OCI-LY7 (cell line): ENCODE measurements at regions not wholly inside any gene's neighbourhood (a gene's known extent, or its start where the extent isn't known, plus 50 kb on each side); places are given as distances from the start of the nearest gene placed in this dataset.

Source experiments
- BruUV-seq: library from RNA; stranded (reverse); fragments of 400-500 nt; replicated peaks from 2 replicates; lab custom pipeline; 2021; lab: Mats Ljungman, UMichigan
- CTCF ChIA-PET: fragments of 300-600 bp; sonication (Branson Sonifier 250); formaldehyde crosslinking; loops from one replicate; lab custom pipeline; 2022; ENCODE audit warnings: antibody characterized with exemption; ENCODE audit not compliant: unreplicated experiment; lab: Charles Lee
- POLR2A ChIA-PET: fragments of 300-600 bp; sonication (Branson Sonifier 250); formaldehyde crosslinking; loops from one replicate; lab custom pipeline; 2022; ENCODE audit warnings: antibody characterized with exemption; lab: Charles Lee
- DNase-seq: peaks from one replicate; pipeline ENCODE4 v3.0.0-alpha.2; 2015; ENCODE audit warnings: low spot score
- H2AFZ ChIP-seq: fragments of 200-600 bp; sonication (generic), shearing (Covaris generic); 2 replicates; pipeline ENCODE4 v1.6.1; 2014; ENCODE audit warnings: mild to moderate bottlenecking, antibody characterized with exemption, low read length, moderate library complexity
- H3K27ac ChIP-seq: fragments of 200-600 bp; sonication (generic); 2 replicates; pipeline ENCODE4 v1.5.1; 2014; ENCODE audit warnings: mixed run types, low read depth, mild to moderate bottlenecking, moderate library complexity, low read length, inconsistent platforms; ENCODE audit not compliant: poor library complexity, severe bottlenecking
- H3K36me3 ChIP-seq: fragments of 200-600 bp; sonication (generic); 2 replicates; pipeline ENCODE4 v1.6.1; 2014; ENCODE audit warnings: mild to moderate bottlenecking, antibody characterized with exemption, low read length, moderate library complexity, mixed read lengths; ENCODE audit not compliant: insufficient read depth
- H3K4me1 ChIP-seq: fragments of 200-600 bp; sonication (generic); 2 replicates; pipeline ENCODE4 v1.5.1; 2014; ENCODE audit warnings: mild to moderate bottlenecking, low read length; ENCODE audit not compliant: insufficient read depth, poor library complexity, severe bottlenecking
- H3K4me2 ChIP-seq: fragments of 200-600 bp; sonication (generic); 2 replicates; pipeline ENCODE4 v1.6.1; 2014; ENCODE audit warnings: mild to moderate bottlenecking, low read length
- H3K4me3 ChIP-seq: fragments of 200-600 bp; sonication (generic); 2 replicates; pipeline ENCODE4 v1.5.1; 2014; ENCODE audit warnings: mild to moderate bottlenecking, low read depth, low read length; ENCODE audit not compliant: poor library complexity, severe bottlenecking
- H3K79me2 ChIP-seq: fragments of 200-600 bp; sonication (generic); 2 replicates; pipeline ENCODE4 v1.6.1; 2016; ENCODE audit warnings: low read depth, mild to moderate bottlenecking, low read length, moderate library complexity, mixed read lengths; ENCODE audit not compliant: insufficient read depth
- H3K9me2 ChIP-seq: fragments of 200-600 bp; sonication (generic); 2 replicates; pipeline ENCODE4 v1.6.1; 2016; ENCODE audit warnings: mild to moderate bottlenecking, low read length, mixed read lengths; ENCODE audit not compliant: insufficient read depth
- H3K9me3 ChIP-seq: fragments of 200-600 bp; sonication (generic); 2 replicates; pipeline ENCODE4 v1.6.1; 2014; ENCODE audit warnings: mild to moderate bottlenecking, mixed run types, low read length, mixed read lengths
- H4K20me1 ChIP-seq: fragments of 200-600 bp; sonication (generic); 2 replicates; pipeline ENCODE4 v1.6.1; 2014; ENCODE audit warnings: mild to moderate bottlenecking, antibody characterized with exemption, low read length, moderate library complexity, mixed read lengths; ENCODE audit not compliant: insufficient read depth
- CTCF ChIP-seq: fragments of 200-600 bp; sonication (generic); conservative IDR thresholded peaks from 2 replicates; pipeline ENCODE4 v1.5.1; 2014; ENCODE audit warnings: mild to moderate bottlenecking, antibody characterized with exemption, low read length, moderate library complexity, mixed read lengths
- EZH2phosphoT487 ChIP-seq: fragments of 200-600 bp; sonication (generic); IDR thresholded peaks from 2 replicates; pipeline ENCODE4 v1.6.1; 2018; ENCODE audit warnings: low read depth, borderline replicate concordance, mild to moderate bottlenecking, mixed run types, antibody characterized with exemption, low read length, moderate library complexity, mixed read lengths
- intact Hi-C: fragments of 100-400 bp; cut with micrococcal nuclease; formaldehyde crosslinking; loops from one replicate; pipeline ENCODE4 v1.10.0; 2022; ENCODE audit not compliant: unreplicated experiment

GRCh38 chr15:79206940-79207339 is 75.6 kb upstream of the ANKRD34C start:
- POLR2A ChIA-PET: no interaction called here
- DNase-seq: no peak

GRCh38 chr15:79204886-79205675 is 77.4 kb upstream of the ANKRD34C start:
- no peak for DNase-seq
- no TSS peak for BruUV-seq
- H3K4me3 ChIP-seq: no peak overlapping the region
- H3K27ac ChIP-seq: no peak overlapping the region
- ChIA-PET POLR2A (no interaction called here), CTCF (no interaction called here)
- TF ChIP-seq CTCF (no peak), EZH2phosphoT487 (no peak)
- no peak overlapping the region for H2AFZ ChIP-seq
- no peaks in the 10 kb centered on the region for H3K9me3 ChIP-seq
- H3K36me3 ChIP-seq: no peaks in the 10 kb centered on the region
- H4K20me1 ChIP-seq: no peaks in the 10 kb centered on the region
- H3K4me1 ChIP-seq: no peaks in the 10 kb centered on the region
- no peak overlapping the region for H3K4me2 ChIP-seq
- intact Hi-C loops: no loop called here
- H3K9me2 ChIP-seq: no peaks in the 10 kb centered on the region
- H3K79me2 ChIP-seq: no peaks in the 10 kb centered on the region

More at GRCh38 chr15:79206940-79207339, 75.6 kb upstream of the ANKRD34C start:
- H3K4me3 ChIP-seq: no peak overlapping the region
- no peaks in the 10 kb centered on the region for H3K9me2 ChIP-seq
- H3K27ac ChIP-seq: no peak overlapping the region
- no peaks in the 10 kb centered on the region for H3K79me2 ChIP-seq
- CTCF ChIA-PET: no interaction called here
- BruUV-seq: no TSS peak
- H3K36me3 ChIP-seq: no peaks in the 10 kb centered on the region
- H3K9me3 ChIP-seq: no peaks in the 10 kb centered on the region
- intact Hi-C loops: no loop called here
- no peak overlapping the region for H2AFZ ChIP-seq
- TF ChIP-seq EZH2phosphoT487: no peak
- no peak for TF ChIP-seq CTCF
- H3K4me1 ChIP-seq: no peaks in the 10 kb centered on the region
- no peaks in the 10 kb centered on the region for H4K20me1 ChIP-seq
- no peak overlapping the region for H3K4me2 ChIP-seq

GRCh38 chr15:79198461-79198860 is 84.1 kb upstream of the ANKRD34C start:
- DNase-seq: no peak
- Histone ChIP-seq H2AFZ (no peak overlapping the region), H3K4me1 (no peaks in the 10 kb centered on the region), H3K9me2 (no peaks in the 10 kb centered on the region), H3K27ac (no peak overlapping the region), H3K36me3 (no peaks in the 10 kb centered on the region), H3K79me2 (no peaks in the 10 kb centered on the region), H3K4me3 (no peak overlapping the region), H4K20me1 (no peaks in the 10 kb centered on the region), H3K9me3 (no peaks in the 10 kb centered on the region), H3K4me2 (no peak overlapping the region)
- POLR2A ChIA-PET: interaction anchor here (1.1 kb wide), 1 partner anchor 25 kb away, joined by 3 read pairs; no protein-coding TSS in a partner anchor
- no TSS peak for BruUV-seq
- CTCF ChIA-PET: no interaction called here
- no peak for TF ChIP-seq CTCF
- TF ChIP-seq EZH2phosphoT487: no peak
- intact Hi-C loops: no loop called here
